HFFc6 (cell line): ENCODE measurements at regions not wholly inside any gene's neighbourhood (a gene's known extent, or its start where the extent isn't known, plus 50 kb on each side); places are given as distances from the start of the nearest gene placed in this dataset.

Source experiments
- DNase-seq: peaks from one replicate; pipeline ENCODE4 v3.0.0-alpha.2; 2018
- H3K27ac Mint-ChIP-seq: 2 replicates; pipeline ENCODE4 v1.8.0; 2020; ENCODE audit warnings: mild to moderate bottlenecking, mixed read lengths
- H3K27me3 Mint-ChIP-seq: 2 replicates; pipeline ENCODE4 v1.8.0; 2021; ENCODE audit warnings: mild to moderate bottlenecking, moderate library complexity, mixed read lengths; ENCODE audit not compliant: insufficient read depth
- H3K36me3 Mint-ChIP-seq: 2 replicates; pipeline ENCODE4 v1.8.0; 2021; ENCODE audit warnings: low read depth, mixed read lengths
- H3K4me1 Mint-ChIP-seq: 2 replicates; pipeline ENCODE4 v1.8.0; 2020; ENCODE audit warnings: low read depth, mixed read lengths
- H3K4me3 Mint-ChIP-seq: 2 replicates; pipeline ENCODE4 v1.8.0; 2020; ENCODE audit warnings: mild to moderate bottlenecking, moderate library complexity, mixed read lengths
- H3K9me3 Mint-ChIP-seq: 2 replicates; pipeline ENCODE4 v1.8.0; 2020; ENCODE audit warnings: mild to moderate bottlenecking, mixed read lengths
- CTCF ChIP-seq: fragments of 200-600 bp; sonication (generic); IDR thresholded peaks from 2 replicates; pipeline ENCODE4 v1.5.0; 2021; ENCODE audit warnings: antibody characterized with exemption, mild to moderate bottlenecking

- no peaks in the 10 kb centered on the region for H3K36me3 Mint-ChIP-seq
- peaks cover 5% of the 10 kb centered on the region; the same call in 1 of the 2 replicates for H3K9me3 Mint-ChIP-seq
- no peak overlapping the region for H3K27ac Mint-ChIP-seq
- H3K27me3 Mint-ChIP-seq, result no peaks in the 10 kb centered on the region
- H3K4me3 Mint-ChIP-seq, result no peak overlapping the region
- H3K4me1 Mint-ChIP-seq, result no peaks in the 10 kb centered on the region
- DNase-seq, result no peak
- no peak for TF ChIP-seq CTCF
Measured at GRCh38 chr4:59517007-59517406, 1683.1 kb upstream of the ADGRL3 start.

GRCh38 chr4:59518005-59518823 is 1681.9 kb upstream of the ADGRL3 start:
- no peak for TF ChIP-seq CTCF
- no peak for DNase-seq
- no peaks in the 10 kb centered on the region for H3K4me1 Mint-ChIP-seq
- H3K27me3 Mint-ChIP-seq, result no peaks in the 10 kb centered on the region
- H3K9me3 Mint-ChIP-seq, result peaks cover 5% of the 10 kb centered on the region; the same call in 1 of the 2 replicates
- H3K4me3 Mint-ChIP-seq, result no peak overlapping the region
- no peaks in the 10 kb centered on the region for H3K36me3 Mint-ChIP-seq
- H3K27ac Mint-ChIP-seq, result no peak overlapping the region

GRCh38 chr4:59525885-59526284 is 1674.2 kb upstream of the ADGRL3 start:
- H3K9me3 Mint-ChIP-seq, result peaks cover 8% of the 10 kb centered on the region; the same call in 1 of the 2 replicates
- H3K27me3 Mint-ChIP-seq, result no peaks in the 10 kb centered on the region
- no peak overlapping the region for H3K27ac Mint-ChIP-seq
- no peak for DNase-seq
- H3K4me1 Mint-ChIP-seq, result no peaks in the 10 kb centered on the region
- H3K36me3 Mint-ChIP-seq, result no peaks in the 10 kb centered on the region
- H3K4me3 Mint-ChIP-seq, result no peak overlapping the region
- no peak for TF ChIP-seq CTCF

GRCh38 chr4:59535541-59535940 is 1664.6 kb upstream of the ADGRL3 start:
- peaks cover 4% of the 10 kb centered on the region; the same call in 1 of the 2 replicates for H3K9me3 Mint-ChIP-seq
- H3K27ac Mint-ChIP-seq, result no peak overlapping the region
- no peaks in the 10 kb centered on the region for H3K27me3 Mint-ChIP-seq
- DNase-seq, result no peak
- TF ChIP-seq CTCF, result no peak
- no peaks in the 10 kb centered on the region for H3K36me3 Mint-ChIP-seq
- no peak overlapping the region for H3K4me3 Mint-ChIP-seq
- no peaks in the 10 kb centered on the region for H3K4me1 Mint-ChIP-seq

GRCh38 chr4:59536428-59536827 is 1663.7 kb upstream of the ADGRL3 start:
- TF ChIP-seq CTCF, result no peak
- DNase-seq, result no peak
- Mint-ChIP-seq H3K4me3 (no peak overlapping the region), H3K4me1 (no peaks in the 10 kb centered on the region), H3K27me3 (no peaks in the 10 kb centered on the region), H3K27ac (no peak overlapping the region), H3K36me3 (no peaks in the 10 kb centered on the region), H3K9me3 (no peaks in the 10 kb centered on the region)
